Left lung (tissue), 4 donors: ENCODE measurements at regions not wholly inside any gene's neighbourhood (a gene's known extent, or its start where the extent isn't known, plus 50 kb on each side); places are given as distances from the start of the nearest gene placed in this dataset.

Source experiments
- ATAC-seq: fragments of 200-7000 bp; cut with Tn5 transposase; one replicate; pipeline ENCODE4 v1.9.1; 2020; ENCODE audit warnings: moderate library complexity
- DNase-seq, 4 donors: peaks; one replicate each; pipeline ENCODE4 v3.0.0-alpha.2; 2013 to 2020
- H3K27ac ChIP-seq, 2 donors: fragments of 200-600 bp; sonication (generic) in 1 of 2; one replicate each; pipeline versions ENCODE4 v1.5.0 to v1.8.0; 2020 to 2021
- H3K27me3 ChIP-seq, 2 donors: fragments of 200-600 bp; sonication (generic) in 1 of 2; one replicate each; pipeline versions ENCODE4 v1.5.0 to v1.8.0; 2020 to 2021
- H3K36me3 ChIP-seq, 2 donors: fragments of 200-600 bp; sonication (generic) in 1 of 2; one replicate each; pipeline versions ENCODE4 v1.5.0 to v1.8.0; 2020 to 2021
- H3K4me1 ChIP-seq, 2 donors: fragments of 200-600 bp; one replicate each; pipeline ENCODE4 v1.8.0; 2021
- H3K4me3 ChIP-seq, 2 donors: fragments of 200-600 bp; sonication (generic) in 1 of 2; one replicate each; pipeline versions ENCODE4 v1.5.0 to v1.8.0; 2020 to 2021; ENCODE audit warnings: mild to moderate bottlenecking in 1 of 2
- H3K9me3 ChIP-seq, 2 donors: fragments of 200-600 bp; sonication (generic) in 1 of 2; one replicate each; pipeline versions ENCODE4 v1.5.0 to v1.8.0; 2020 to 2021
- intact Hi-C, 2 donors: fragments of 100-400 bp; cut with DNase I; formaldehyde crosslinking; loops; one replicate each; pipeline versions ENCODE4 v1.11.2 to v1.14.2; 2022
- TF ChIP-seq, protein P1 (sequence below), 2 donors: fragments of 200-600 bp; sonication (generic) in 1 of 2; IDR thresholded peaks; one replicate each; pipeline versions ENCODE4 v1.5.0 to v1.8.0; 2021; ENCODE audit warnings: antibody characterized with exemption in 2 of 2
- donor health status: DM: no; HTN: yes; CAD: no.
- donor health status: DM: no; HTN: no; CAD: no.

DNA sequence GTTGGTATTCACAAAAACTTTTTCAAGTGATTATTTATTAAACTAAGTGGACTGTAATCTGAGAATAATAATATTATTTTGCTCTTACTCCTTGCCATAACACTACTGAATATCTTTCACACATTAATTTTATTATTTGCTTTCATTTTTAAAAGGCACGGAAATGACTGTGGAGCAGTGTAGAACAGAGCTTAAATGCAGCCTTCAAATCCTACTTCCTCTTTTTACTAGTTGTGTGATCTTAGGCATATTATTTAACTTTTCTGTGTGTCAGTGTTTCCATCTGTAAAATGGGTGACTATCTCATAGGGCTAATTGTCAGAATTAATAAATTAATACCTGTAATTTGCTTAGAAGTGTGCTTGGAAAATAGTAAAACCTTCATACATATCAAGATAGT lies 55.5 kb upstream of the SLC8A1 start:
- no peaks in the 10 kb centered on the region for H3K9me3 ChIP-seq
- TF ChIP-seq, protein P1, sequence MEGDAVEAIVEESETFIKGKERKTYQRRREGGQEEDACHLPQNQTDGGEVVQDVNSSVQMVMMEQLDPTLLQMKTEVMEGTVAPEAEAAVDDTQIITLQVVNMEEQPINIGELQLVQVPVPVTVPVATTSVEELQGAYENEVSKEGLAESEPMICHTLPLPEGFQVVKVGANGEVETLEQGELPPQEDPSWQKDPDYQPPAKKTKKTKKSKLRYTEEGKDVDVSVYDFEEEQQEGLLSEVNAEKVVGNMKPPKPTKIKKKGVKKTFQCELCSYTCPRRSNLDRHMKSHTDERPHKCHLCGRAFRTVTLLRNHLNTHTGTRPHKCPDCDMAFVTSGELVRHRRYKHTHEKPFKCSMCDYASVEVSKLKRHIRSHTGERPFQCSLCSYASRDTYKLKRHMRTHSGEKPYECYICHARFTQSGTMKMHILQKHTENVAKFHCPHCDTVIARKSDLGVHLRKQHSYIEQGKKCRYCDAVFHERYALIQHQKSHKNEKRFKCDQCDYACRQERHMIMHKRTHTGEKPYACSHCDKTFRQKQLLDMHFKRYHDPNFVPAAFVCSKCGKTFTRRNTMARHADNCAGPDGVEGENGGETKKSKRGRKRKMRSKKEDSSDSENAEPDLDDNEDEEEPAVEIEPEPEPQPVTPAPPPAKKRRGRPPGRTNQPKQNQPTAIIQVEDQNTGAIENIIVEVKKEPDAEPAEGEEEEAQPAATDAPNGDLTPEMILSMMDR (IDR thresholded peaks at IDR 0.05) = no peak
- no peaks in the 10 kb centered on the region for H3K27me3 ChIP-seq
- ATAC-seq = no peak
- DNase-seq = no peak
- intact Hi-C loops = no loop called here
- H3K4me1 ChIP-seq = peaks cover 0 to 16% of the 10 kb centered on the region in 2 donors
- H3K27ac ChIP-seq = no peak overlapping the region
- no peak overlapping the region for H3K4me3 ChIP-seq
- no peaks in the 10 kb centered on the region for H3K36me3 ChIP-seq

DNA sequence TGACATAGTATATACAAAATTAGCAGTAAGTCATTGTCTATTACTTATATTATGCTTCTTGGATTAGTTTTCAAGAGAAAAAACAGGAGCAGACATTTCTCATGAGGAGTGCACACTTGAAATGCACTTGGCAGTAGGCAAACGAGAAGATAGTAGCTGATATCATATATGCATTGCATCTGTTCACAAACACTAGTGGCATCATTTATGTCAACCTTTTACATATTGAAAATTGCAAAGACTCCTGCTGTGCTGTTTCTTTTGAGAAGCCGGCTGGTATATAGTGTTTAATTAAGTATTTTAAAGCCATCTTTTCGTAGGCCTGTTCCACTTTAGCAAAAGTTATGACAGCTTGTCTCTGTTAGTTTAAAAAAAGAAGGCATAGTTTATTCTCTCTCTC lies 58.4 kb upstream of the SLC8A1 start:
- no peak overlapping the region for H3K27ac ChIP-seq
- ATAC-seq = no peak
- TF ChIP-seq, protein P1 (IDR thresholded peaks at IDR 0.05) = no peak
- no peaks in the 10 kb centered on the region for H3K9me3 ChIP-seq
- no peak overlapping the region for H3K4me3 ChIP-seq
- intact Hi-C loops = no loop called here
- H3K36me3 ChIP-seq = no peaks in the 10 kb centered on the region
- peaks cover 0 to 27% of the 10 kb centered on the region in 2 donors for H3K4me1 ChIP-seq
- no peaks in the 10 kb centered on the region for H3K27me3 ChIP-seq
- DNase-seq = no peak

DNA sequence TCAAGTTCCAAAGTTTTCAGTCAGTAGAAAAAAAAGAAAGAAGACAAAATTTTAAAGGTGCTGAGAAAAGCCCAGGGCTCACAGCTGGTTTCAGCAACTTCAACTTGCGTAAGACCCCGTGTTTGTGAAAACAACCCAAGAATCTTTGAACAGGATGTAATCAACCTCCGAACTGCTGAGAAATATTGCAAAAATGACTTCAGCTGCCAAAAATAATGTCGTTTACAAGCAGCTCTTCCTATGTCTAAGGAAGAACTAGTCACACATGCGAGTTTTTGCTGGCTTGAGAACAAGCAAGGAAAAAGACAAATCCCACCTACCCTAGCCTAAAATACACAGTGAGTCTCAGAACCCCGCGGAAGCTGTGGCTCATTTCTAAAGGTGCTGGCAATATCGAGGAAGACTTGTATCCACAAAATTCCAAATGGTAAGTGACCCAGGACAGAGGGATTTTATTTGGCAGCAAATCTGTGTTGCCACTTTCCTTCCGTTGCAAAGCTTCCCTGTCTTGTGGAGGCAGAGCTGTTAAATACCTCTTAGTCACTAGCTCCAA lies 59.8 kb upstream of the SLC8A1 start:
- DNase-seq (peak in 3 of 4 donors; percentile 32 to 78 (median 65)), ATAC-seq (peak; percentile 30)
- intact Hi-C loops = no loop called here
- H3K9me3 ChIP-seq = no peaks in the 10 kb centered on the region
- peak overlapping the region; percentile 8 to 38 for H3K4me3 ChIP-seq
- H3K4me1 ChIP-seq = peaks cover 0 to 27% of the 10 kb centered on the region in 2 donors
- H3K27me3 ChIP-seq = no peaks in the 10 kb centered on the region
- TF ChIP-seq, protein P1 (IDR thresholded peaks at IDR 0.05) = no peak
- no peaks in the 10 kb centered on the region for H3K36me3 ChIP-seq
- H3K27ac ChIP-seq = peak overlapping the region; percentile 55 to 90

DNA sequence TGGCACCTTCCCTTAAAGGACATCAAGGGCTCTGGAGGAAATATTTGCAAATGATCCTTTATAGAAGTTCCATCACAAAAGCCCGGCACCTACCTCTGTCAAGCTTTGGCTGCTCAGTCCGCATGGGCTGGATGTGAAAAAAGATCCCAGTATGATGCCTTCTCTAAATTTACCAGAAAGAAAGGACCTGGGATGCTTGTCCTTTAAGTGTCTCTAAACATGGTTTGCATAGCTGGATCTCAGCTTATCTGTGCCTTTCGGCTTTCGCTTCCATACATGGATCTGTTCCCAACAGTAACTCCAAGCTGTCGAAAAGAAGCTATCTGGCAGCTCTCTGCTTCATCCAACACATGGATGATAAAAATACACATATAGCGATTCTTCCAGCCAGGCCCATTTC lies 60.4 kb upstream of the SLC8A1 start:
- Histone ChIP-seq H3K27me3 (no peaks in the 10 kb centered on the region), H3K36me3 (no peaks in the 10 kb centered on the region), H3K27ac (peak overlapping the region; percentile 55 to 90), H3K9me3 (no peaks in the 10 kb centered on the region), H3K4me3 (peak overlapping the region; percentile 8 to 38), H3K4me1 (peaks cover 0 to 27% of the 10 kb centered on the region in 2 donors)
- DNase-seq = peak in 2 of 4 donors; percentile 38 to 63
- TF ChIP-seq, protein P1 (IDR thresholded peaks at IDR 0.05) = no peak
- ATAC-seq = no peak
- intact Hi-C loops = no loop called here

DNA sequence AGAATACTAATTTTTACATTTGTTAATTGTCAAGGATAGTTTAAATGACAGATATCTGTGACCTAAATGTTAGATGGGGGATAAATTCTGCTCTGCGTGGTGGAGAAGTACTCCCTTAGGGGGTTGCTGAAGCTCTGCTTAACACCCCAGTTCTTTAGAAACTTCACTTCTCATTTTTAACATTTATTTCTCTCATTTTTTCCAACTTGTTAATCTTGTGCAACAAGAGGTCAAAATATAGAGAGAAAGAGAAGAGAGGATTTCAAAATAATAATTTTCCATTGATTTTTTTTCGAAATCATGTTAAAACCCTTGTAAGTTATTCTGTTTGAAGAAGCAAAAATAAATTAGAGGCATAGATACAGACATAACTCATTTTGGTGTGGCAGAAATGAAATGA lies 61.3 kb upstream of the SLC8A1 start:
- intact Hi-C loops = no loop called here
- Histone ChIP-seq H3K4me1 (peaks cover 0 to 27% of the 10 kb centered on the region in 2 donors), H3K4me3 (peak overlapping the region in 1 of 2 donors; percentile 38), H3K36me3 (no peaks in the 10 kb centered on the region), H3K27me3 (no peaks in the 10 kb centered on the region), H3K9me3 (no peaks in the 10 kb centered on the region), H3K27ac (peak overlapping the region in 1 of 2 donors; percentile 90)
- ATAC-seq (no peak), DNase-seq (no peak)
- TF ChIP-seq, protein P1 (IDR thresholded peaks at IDR 0.05) = no peak
